Panc1 (cell line): ENCODE measurements at regions not wholly inside any gene's neighbourhood (a gene's known extent, or its start where the extent isn't known, plus 50 kb on each side); places are given as distances from the start of the nearest gene placed in this dataset.

ENCODE experiments used
- ATAC-seq: fragments of 200-7000 bp; cut with Tn5 transposase; 2 replicates; pipeline ENCODE4 v1.9.1; 2020; ENCODE audit warnings: mild to moderate bottlenecking, moderate library complexity
- BruUV-seq: library from RNA; stranded (reverse); fragments of 400-500 nt; replicated peaks from 2 replicates; lab custom pipeline; 2021; lab: Mats Ljungman, UMichigan
- CTCF ChIA-PET: fragments of 300-600 bp; sonication (Branson Sonifier 250); formaldehyde crosslinking; loops from one replicate; lab custom pipeline; 2022; ENCODE audit warnings: antibody characterized with exemption; lab: Charles Lee
- POLR2A ChIA-PET: fragments of 300-600 bp; sonication (Branson Sonifier 250); formaldehyde crosslinking; loops from one replicate; lab custom pipeline; 2022; ENCODE audit warnings: antibody characterized with exemption; lab: Charles Lee
- DNase-seq: peaks from one replicate; pipeline ENCODE4 v3.0.0-alpha.2; 2010; ENCODE audit warnings: low read depth, low spot score
- H3K27ac ChIP-seq: 2 replicates; pipeline ENCODE4 v1.5.1; 2011; ENCODE audit warnings: mild to moderate bottlenecking, low read length, inconsistent platforms
- H3K27me3 ChIP-seq: fragments of 200-500 bp; sonication (Bioruptor generic); 2 replicates; pipeline ENCODE4 v1.6.0; 2014; ENCODE audit warnings: low read length, inconsistent platforms; ENCODE audit not compliant: control insufficient read depth, insufficient read depth
- H3K36me3 ChIP-seq: fragments of 200-500 bp; sonication (Bioruptor generic); 2 replicates; pipeline ENCODE4 v1.5.1; 2014; ENCODE audit warnings: inconsistent platforms, mild to moderate bottlenecking, low read length, moderate library complexity; ENCODE audit not compliant: control insufficient read depth, insufficient read depth
- H3K4me1 ChIP-seq: 2 replicates; pipeline ENCODE4 v1.5.1; 2011; ENCODE audit warnings: inconsistent platforms, mild to moderate bottlenecking, low read length, moderate library complexity; ENCODE audit not compliant: control insufficient read depth, insufficient read depth
- H3K4me3 ChIP-seq, 2 experiments: 2 replicates each; pipeline ENCODE4 v1.5.1; 2011 to 2012; ENCODE audit warnings: low read depth in 2 of 2, low read length in 2 of 2, mild to moderate bottlenecking in 2 of 2, inconsistent platforms in 1 of 2, moderate library complexity in 1 of 2
- H3K9me3 ChIP-seq: fragments of 200-500 bp; sonication (Bioruptor generic); 2 replicates; pipeline ENCODE4 v1.5.1; 2014; ENCODE audit warnings: low read depth, mild to moderate bottlenecking, inconsistent platforms, low read length, moderate library complexity; ENCODE audit not compliant: control insufficient read depth, insufficient read depth
- CTCF ChIP-seq: fragments of 450-650 bp; IDR thresholded peaks from 2 replicates; pipeline ENCODE4 v1.5.1; 2017; ENCODE audit warnings: mild to moderate bottlenecking
- POLR2AphosphoS5 ChIP-seq: IDR thresholded peaks from 2 replicates; pipeline ENCODE4 v1.6.1; 2012; ENCODE audit warnings: mild to moderate bottlenecking, low read depth, low read length, moderate library complexity
- REST ChIP-seq, 2 experiments: IDR thresholded peaks; 2 replicates each; pipeline ENCODE4 v1.6.1; 2011 to 2012; ENCODE audit warnings: low read depth in 2 of 2, control low read depth in 1 of 2, low read length in 1 of 2, mild to moderate bottlenecking in 1 of 2, moderate library complexity in 1 of 2; ENCODE audit not compliant: insufficient read depth in 1 of 2
- SIN3A ChIP-seq: IDR thresholded peaks from 2 replicates; pipeline ENCODE4 v1.6.1; 2012; ENCODE audit warnings: low read depth, mild to moderate bottlenecking, low read length, moderate library complexity, borderline replicate concordance; ENCODE audit not compliant: insufficient read depth
- TCF7L2 ChIP-seq: IDR thresholded peaks from 2 replicates; pipeline ENCODE4 v1.6.1; 2011; ENCODE audit warnings: mild to moderate bottlenecking, low read depth, low read length, inconsistent platforms
- in situ Hi-C: cut with HindIII; loops from 2 replicates; pipeline ENCODE4 v1.10.0; 2016; ENCODE audit warnings: low sequenced_read_pairs, low pct_unique_long_range_greater_than_20kb
- intact Hi-C: fragments of 100-400 bp; cut with micrococcal nuclease; formaldehyde crosslinking; loops from one replicate; pipeline ENCODE4 v1.10.0; 2022; ENCODE audit not compliant: unreplicated experiment

GRCh38 chr11:60647087-60647486 lies 52.3 kb upstream of the MS4A8 start:
- H3K27ac ChIP-seq, result no peak overlapping the region
- in situ Hi-C loops, result no loop called here
- DNase-seq, result no peak
- intact Hi-C loops, result no loop called here
- H3K4me3 ChIP-seq, result no peak overlapping the region
- no peaks in the 10 kb centered on the region for H3K9me3 ChIP-seq
- no peaks in the 10 kb centered on the region for H3K36me3 ChIP-seq
- H3K4me1 ChIP-seq, result no peaks in the 10 kb centered on the region
- no peak for TF ChIP-seq TCF7L2
- no peak for TF ChIP-seq REST (IDR thresholded peaks at IDR 0.05; ENCODE audit: insufficient read depth in 1 of 2, low read depth in 2 of 2, low read length in 1 of 2)
- TF ChIP-seq POLR2AphosphoS5, result no peak
- TF ChIP-seq CTCF, result no peak
- TF ChIP-seq SIN3A, result no peak
- ATAC-seq, result no peak
- no TSS peak for BruUV-seq
- ChIA-PET POLR2A (no interaction called here), CTCF (no interaction called here)
- H3K27me3 ChIP-seq, result no peaks in the 10 kb centered on the region
